IMR-90 (cell line): ENCODE measurements at regions not wholly inside any gene's neighbourhood (a gene's known extent, or its start where the extent isn't known, plus 50 kb on each side); places are given as distances from the start of the nearest gene placed in this dataset.

Experiments used
- ATAC-seq: fragments of 200-7000 bp; cut with Tn5 transposase; 2 replicates; pipeline ENCODE4 v1.9.1; 2020; ENCODE audit warnings: low read depth, mild to moderate bottlenecking, moderate library complexity
- BruUV-seq: library from RNA; stranded (reverse); fragments of 400-500 nt; replicated peaks from 2 replicates; lab custom pipeline; 2021; lab: Mats Ljungman, UMichigan
- CTCF ChIA-PET: fragments of 300-600 bp; formaldehyde crosslinking; extraction: SDS; loops from one replicate; lab custom pipeline; 2021; ENCODE audit warnings: antibody characterized with exemption; lab: Yijun Ruan, JAX
- POLR2A ChIA-PET: fragments of 300-600 bp; sonication (Branson Sonifier 250); formaldehyde crosslinking; loops from one replicate; lab custom pipeline; 2022; ENCODE audit warnings: antibody characterized with exemption; ENCODE audit not compliant: unreplicated experiment; lab: Charles Lee
- DNase-seq: peaks from one replicate; pipeline ENCODE4 v3.0.0; 2013
- H2AFZ ChIP-seq: replicated peaks from 2 replicates; pipeline ENCODE3; 2013; ENCODE audit warnings: low read length, mild to moderate bottlenecking; ENCODE audit not compliant: poor library complexity
- H2AK5ac ChIP-seq: 2 replicates; pipeline ENCODE4 v1.6.1; 2013; ENCODE audit warnings: low read depth, low read length, inconsistent platforms
- H2AK9ac ChIP-seq: replicated peaks from 2 replicates; pipeline ENCODE3; 2013; ENCODE audit warnings: mild to moderate bottlenecking, low read depth, low read length, moderate library complexity; ENCODE audit not compliant: poor library complexity
- H2BK120ac ChIP-seq: 2 replicates; pipeline ENCODE4 v1.6.1; 2013; ENCODE audit warnings: low read depth, low read length, inconsistent platforms
- H2BK15ac ChIP-seq: 3 replicates; pipeline ENCODE4 v1.6.1; 2013; ENCODE audit warnings: low read depth, low read length, inconsistent platforms
- H2BK20ac ChIP-seq: 2 replicates; pipeline ENCODE4 v1.6.1; 2013; ENCODE audit warnings: low read depth, mild to moderate bottlenecking, inconsistent platforms, low read length, moderate library complexity
- H2BK5ac ChIP-seq: 2 replicates; pipeline ENCODE4 v1.6.1; 2013; ENCODE audit warnings: mild to moderate bottlenecking, low read depth, low read length, inconsistent platforms; ENCODE audit not compliant: poor library complexity, severe bottlenecking
- H3K14ac ChIP-seq: replicated peaks from 2 replicates; pipeline ENCODE4 v1.6.1; 2013; ENCODE audit warnings: low read depth, low read length, inconsistent platforms
- H3K18ac ChIP-seq: 2 replicates; pipeline ENCODE4 v1.6.1; 2013; ENCODE audit warnings: low read depth, low read length, control low read depth
- H3K23ac ChIP-seq: 2 replicates; pipeline ENCODE4 v1.6.1; 2013; ENCODE audit warnings: low read depth, low read length, inconsistent platforms
- H3K27ac ChIP-seq: 2 replicates; pipeline ENCODE4 v1.5.1; 2013; ENCODE audit warnings: mild to moderate bottlenecking, control low read depth, low read length; ENCODE audit not compliant: insufficient read depth
- H3K27me3 ChIP-seq: 2 replicates; pipeline ENCODE4 v1.6.1; 2013; ENCODE audit warnings: low read length; ENCODE audit not compliant: control insufficient read depth, insufficient read depth
- H3K36me3 ChIP-seq: 2 replicates; pipeline ENCODE4 v1.6.1; 2013; ENCODE audit warnings: low read length, mixed read lengths; ENCODE audit not compliant: control insufficient read depth, insufficient read depth
- H3K4ac ChIP-seq: 2 replicates; pipeline ENCODE4 v1.6.1; 2013; ENCODE audit warnings: low read depth, low read length, inconsistent platforms
- H3K4me1 ChIP-seq: 2 replicates; pipeline ENCODE4 v1.6.1; 2013; ENCODE audit warnings: low read length, mixed read lengths; ENCODE audit not compliant: control insufficient read depth, insufficient read depth
- H3K4me2 ChIP-seq: 2 replicates; pipeline ENCODE4 v1.6.1; 2013; ENCODE audit warnings: low read depth, mild to moderate bottlenecking, control low read depth, low read length, moderate library complexity
- H3K4me3 ChIP-seq: 2 replicates; pipeline ENCODE4 v1.5.1; 2013; ENCODE audit warnings: low read depth, mild to moderate bottlenecking, control low read depth, low read length, moderate library complexity; ENCODE audit not compliant: insufficient read depth
- H3K56ac ChIP-seq: 2 replicates; pipeline ENCODE4 v1.6.1; 2013; ENCODE audit warnings: low read length, inconsistent platforms; ENCODE audit not compliant: insufficient read depth; ENCODE audit errors: extremely low read depth
- H3K79me1 ChIP-seq, 2 experiments: 2 replicates each; pipeline ENCODE4 v1.6.1; 2013; ENCODE audit warnings: low read length in 2 of 2, inconsistent platforms in 1 of 2, low read depth in 1 of 2
- H3K9ac ChIP-seq: 2 replicates; pipeline ENCODE4 v1.6.1; 2013; ENCODE audit warnings: low read depth, low read length, control low read depth
- H3K9me1 ChIP-seq: 2 replicates; pipeline ENCODE4 v1.6.1; 2013; ENCODE audit warnings: low read length, inconsistent platforms; ENCODE audit not compliant: insufficient read depth
- H3K9me3 ChIP-seq: 2 replicates; pipeline ENCODE4 v1.6.1; 2013; ENCODE audit warnings: low read length; ENCODE audit not compliant: control insufficient read depth, insufficient read depth
- H4K20me1 ChIP-seq: 2 replicates; pipeline ENCODE4 v1.6.1; 2013; ENCODE audit warnings: low read length, inconsistent platforms; ENCODE audit not compliant: insufficient read depth
- H4K5ac ChIP-seq: 2 replicates; pipeline ENCODE4 v1.6.1; 2013; ENCODE audit warnings: mild to moderate bottlenecking, low read depth, low read length, control low read depth
- H4K8ac ChIP-seq, 2 experiments: 2 replicates each; pipeline ENCODE4 v1.6.1; 2013; ENCODE audit warnings: low read depth in 2 of 2, low read length in 2 of 2, control low read depth in 1 of 2, inconsistent platforms in 1 of 2
- H4K91ac ChIP-seq: 2 replicates; pipeline ENCODE4 v1.6.1; 2013; ENCODE audit warnings: low read depth, low read length, inconsistent platforms; ENCODE audit not compliant: insufficient read depth
- CHD1 ChIP-seq: IDR thresholded peaks from 2 replicates; pipeline ENCODE4 v1.6.1; 2012; ENCODE audit warnings: low read depth, low read length, improper control_type of control experiment
- MAZ ChIP-seq: IDR thresholded peaks from 2 replicates; pipeline ENCODE4 v1.6.1; 2012; ENCODE audit warnings: low read depth, mild to moderate bottlenecking, low read length, improper control_type of control experiment, moderate library complexity, borderline replicate concordance
- MXI1 ChIP-seq: IDR thresholded peaks from 2 replicates; pipeline ENCODE4 v1.6.1; 2012; ENCODE audit warnings: low read depth, mild to moderate bottlenecking, low read length, moderate library complexity, borderline replicate concordance
- NFE2L2 ChIP-seq: fragments of 150-350 bp; IDR thresholded peaks from 2 replicates; pipeline ENCODE4 v1.6.1; 2016; ENCODE audit warnings: low read depth, mild to moderate bottlenecking, low read length
- RAD21 ChIP-seq: IDR thresholded peaks from 2 replicates; pipeline ENCODE4 v1.6.1; 2012; ENCODE audit warnings: low read length, improper control_type of control experiment
- RCOR1 ChIP-seq: IDR thresholded peaks from 2 replicates; pipeline ENCODE4 v1.6.1; 2012; ENCODE audit warnings: mild to moderate bottlenecking, low read length, improper control_type of control experiment; ENCODE audit not compliant: insufficient replicate concordance
- SMC3 ChIP-seq: fragments of 150-350 bp; IDR thresholded peaks from 2 replicates; pipeline ENCODE4 v1.6.1; 2016; ENCODE audit warnings: low read depth, mild to moderate bottlenecking, antibody characterized with exemption, low read length, moderate library complexity
- WGBS, 2 experiments: methylation state at CpG; one replicate each; pipeline versions ENCODE4 v1.1.5 to v1.1.7; 2013; ENCODE audit warnings: missing lambda C conversion rate in 2 of 2; ENCODE audit not compliant: insufficient read length in 1 of 2; ENCODE audit errors: extremely low coverage in 2 of 2; 5-methylcytosine and 5-hydroxymethylcytosine counted together
- dilution Hi-C: fragments of 300-500 bp; cut with HindIII; formaldehyde crosslinking; loops from one replicate; pipeline ENCODE4 v1.14.3; 2018; ENCODE audit warnings: low sequenced_read_pairs; ENCODE audit not compliant: unreplicated experiment
- in situ Hi-C: fragments of 300-500 bp; cut with MboI; formaldehyde crosslinking; loops from 3 replicates; pipeline ENCODE4 v1.14.3; 2019; ENCODE audit warnings: low sequenced_read_pairs, inconsistent platforms, mixed read lengths
- intact Hi-C: fragments of 100-400 bp; cut with micrococcal nuclease; formaldehyde crosslinking; loops from 2 replicates; pipeline ENCODE4 v1.10.0; 2022
- TF ChIP-seq, protein P1 (sequence below): fragments of 150-350 bp; IDR thresholded peaks from 2 replicates; pipeline ENCODE4 v1.6.1; 2017; ENCODE audit warnings: mild to moderate bottlenecking, antibody characterized with exemption, low read length, low read depth
- TF ChIP-seq, protein P2 (sequence below): conservative IDR thresholded peaks from 2 replicates; pipeline ENCODE4 v1.5.1; 2012; ENCODE audit warnings: mild to moderate bottlenecking, low read depth, low read length, improper control_type of control experiment

DNA sequence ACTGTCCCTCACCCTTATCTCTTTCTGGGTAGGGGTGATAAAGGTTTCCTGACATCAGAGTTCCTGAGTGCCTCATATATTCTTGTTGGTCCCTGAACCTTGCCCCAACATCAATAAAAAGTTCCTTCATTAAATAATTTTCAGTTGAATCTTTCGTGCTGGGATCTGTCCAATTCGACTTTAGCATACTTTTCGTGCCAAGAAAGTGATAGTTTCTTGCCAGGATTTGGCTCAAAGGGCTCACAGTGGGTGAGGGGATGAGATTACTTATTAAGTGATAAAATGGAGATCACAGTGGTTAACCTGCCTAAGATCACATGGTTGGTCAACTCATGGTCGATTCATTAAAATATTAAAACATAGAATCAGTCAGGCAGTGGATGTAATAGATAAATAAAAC, 93.8 kb upstream of the SLC8A1 start:
- intact Hi-C loops: no loop called here
- no peak overlapping the region for H2AK5ac ChIP-seq
- H2AK9ac ChIP-seq: no peak overlapping the region
- H3K27ac ChIP-seq: no peak overlapping the region
- no peak overlapping the region for H2BK15ac ChIP-seq
- 52% methylated on average over 3 of the region's 4 CpGs; no CpG with 5 or more reads in 1 of the 2 experiments for WGBS, 2 experiments
- no peak for ATAC-seq
- H4K5ac ChIP-seq: no peak overlapping the region
- H3K14ac ChIP-seq: no peak overlapping the region
- ChIA-PET CTCF (no interaction called here), POLR2A (no interaction called here)
- no peaks in the 10 kb centered on the region for H3K9me1 ChIP-seq
- H3K79me1 ChIP-seq: no peaks in the 10 kb centered on the region
- no peaks in the 10 kb centered on the region for H3K4me1 ChIP-seq
- no peak overlapping the region for H2BK20ac ChIP-seq
- no peak for TF ChIP-seq MXI1
- no peak for TF ChIP-seq SMC3
- TF ChIP-seq, protein P1, sequence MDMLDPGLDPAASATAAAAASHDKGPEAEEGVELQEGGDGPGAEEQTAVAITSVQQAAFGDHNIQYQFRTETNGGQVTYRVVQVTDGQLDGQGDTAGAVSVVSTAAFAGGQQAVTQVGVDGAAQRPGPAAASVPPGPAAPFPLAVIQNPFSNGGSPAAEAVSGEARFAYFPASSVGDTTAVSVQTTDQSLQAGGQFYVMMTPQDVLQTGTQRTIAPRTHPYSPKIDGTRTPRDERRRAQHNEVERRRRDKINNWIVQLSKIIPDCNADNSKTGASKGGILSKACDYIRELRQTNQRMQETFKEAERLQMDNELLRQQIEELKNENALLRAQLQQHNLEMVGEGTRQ: no peak
- TF ChIP-seq RCOR1: no peak
- TF ChIP-seq CHD1: no peak
- TF ChIP-seq, protein P2, sequence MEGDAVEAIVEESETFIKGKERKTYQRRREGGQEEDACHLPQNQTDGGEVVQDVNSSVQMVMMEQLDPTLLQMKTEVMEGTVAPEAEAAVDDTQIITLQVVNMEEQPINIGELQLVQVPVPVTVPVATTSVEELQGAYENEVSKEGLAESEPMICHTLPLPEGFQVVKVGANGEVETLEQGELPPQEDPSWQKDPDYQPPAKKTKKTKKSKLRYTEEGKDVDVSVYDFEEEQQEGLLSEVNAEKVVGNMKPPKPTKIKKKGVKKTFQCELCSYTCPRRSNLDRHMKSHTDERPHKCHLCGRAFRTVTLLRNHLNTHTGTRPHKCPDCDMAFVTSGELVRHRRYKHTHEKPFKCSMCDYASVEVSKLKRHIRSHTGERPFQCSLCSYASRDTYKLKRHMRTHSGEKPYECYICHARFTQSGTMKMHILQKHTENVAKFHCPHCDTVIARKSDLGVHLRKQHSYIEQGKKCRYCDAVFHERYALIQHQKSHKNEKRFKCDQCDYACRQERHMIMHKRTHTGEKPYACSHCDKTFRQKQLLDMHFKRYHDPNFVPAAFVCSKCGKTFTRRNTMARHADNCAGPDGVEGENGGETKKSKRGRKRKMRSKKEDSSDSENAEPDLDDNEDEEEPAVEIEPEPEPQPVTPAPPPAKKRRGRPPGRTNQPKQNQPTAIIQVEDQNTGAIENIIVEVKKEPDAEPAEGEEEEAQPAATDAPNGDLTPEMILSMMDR: no peak
- TF ChIP-seq MAZ: no peak
- TF ChIP-seq NFE2L2: no peak
- no peak for TF ChIP-seq RAD21
- H2BK120ac ChIP-seq: no peak overlapping the region
- H3K4me2 ChIP-seq: no peak overlapping the region
- no peaks in the 10 kb centered on the region for H3K36me3 ChIP-seq
- H3K4me3 ChIP-seq: no peak overlapping the region
- H3K56ac ChIP-seq: no peak overlapping the region
- H2BK5ac ChIP-seq: no peak overlapping the region
- no peak for DNase-seq
- no peak overlapping the region for H4K91ac ChIP-seq
- H3K27me3 ChIP-seq: no peaks in the 10 kb centered on the region
- H3K9me3 ChIP-seq: no peaks in the 10 kb centered on the region
- dilution Hi-C loops: no loop called here
- no peaks in the 10 kb centered on the region for H4K20me1 ChIP-seq
- H3K9ac ChIP-seq: no peak overlapping the region
- BruUV-seq: no TSS peak
- H3K18ac ChIP-seq: no peak overlapping the region
- H3K4ac ChIP-seq: no peak overlapping the region
- in situ Hi-C loops: no loop called here
- H2AFZ ChIP-seq: no peak overlapping the region
- H3K23ac ChIP-seq: no peak overlapping the region
- H4K8ac ChIP-seq: no peak overlapping the region
